ENCODE measurements at regions not wholly inside any gene's neighbourhood (a gene's known extent, or its start where the extent isn't known, plus 50 kb on each side); places are given as distances from the start of the nearest gene placed in this dataset.

GRCh38 chr9:2465516-2465915 lies 156.1 kb upstream of the VLDLR start (continued):
- no peak for TF ChIP-seq JUNB (IDR thresholded peaks at IDR 0.05; ENCODE audit: unreplicated experiment)
- no peak for TF ChIP-seq POLR2AphosphoS5 (IDR thresholded peaks at IDR 0.05; ENCODE audit: low read depth)

GRCh38 chr9:2465921-2466460 lies 155.6 kb upstream of the VLDLR start:
- H3K4me1 ChIP-seq (ENCODE audit: insufficient read depth), result no peaks in the 10 kb centered on the region; the same call in 1 of the 2 replicates
- TF ChIP-seq NANOG (IDR thresholded peaks at IDR 0.05; ENCODE audit: borderline replicate concordance) (no peak), STAT1 (IDR thresholded peaks at IDR 0.05; ENCODE audit: unreplicated experiment) (no peak), JUNB (IDR thresholded peaks at IDR 0.05; ENCODE audit: unreplicated experiment) (no peak), ZNF331 (CRISPR knock-in tag; IDR thresholded peaks at IDR 0.05; ENCODE audit: low read depth) (no peak), REST (IDR thresholded peaks at IDR 0.05; ENCODE audit: unreplicated experiment) (no peak), POLR2AphosphoS5 (IDR thresholded peaks at IDR 0.05; ENCODE audit: low read depth) (no peak), ZNF114 (CRISPR knock-in tag; IDR thresholded peaks at IDR 0.05) (no peak), EZH2 (IDR thresholded peaks at IDR 0.05; ENCODE audit: low read depth, unreplicated experiment) (no peak), CTCF (conservative IDR thresholded peaks at IDR 0.05; ENCODE audit: low read depth in 2 of 2) (no peak), EZH2phosphoT487 (IDR thresholded peaks at IDR 0.05; ENCODE audit: unreplicated experiment) (no peak), CREB1 (CRISPR knock-in tag; IDR thresholded peaks at IDR 0.05; ENCODE audit: low read depth) (no peak)
- TF ChIP-seq, protein P1, sequence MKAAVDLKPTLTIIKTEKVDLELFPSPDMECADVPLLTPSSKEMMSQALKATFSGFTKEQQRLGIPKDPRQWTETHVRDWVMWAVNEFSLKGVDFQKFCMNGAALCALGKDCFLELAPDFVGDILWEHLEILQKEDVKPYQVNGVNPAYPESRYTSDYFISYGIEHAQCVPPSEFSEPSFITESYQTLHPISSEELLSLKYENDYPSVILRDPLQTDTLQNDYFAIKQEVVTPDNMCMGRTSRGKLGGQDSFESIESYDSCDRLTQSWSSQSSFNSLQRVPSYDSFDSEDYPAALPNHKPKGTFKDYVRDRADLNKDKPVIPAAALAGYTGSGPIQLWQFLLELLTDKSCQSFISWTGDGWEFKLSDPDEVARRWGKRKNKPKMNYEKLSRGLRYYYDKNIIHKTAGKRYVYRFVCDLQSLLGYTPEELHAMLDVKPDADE (IDR thresholded peaks at IDR 0.05), result no peak
- TF ChIP-seq, protein P2, sequence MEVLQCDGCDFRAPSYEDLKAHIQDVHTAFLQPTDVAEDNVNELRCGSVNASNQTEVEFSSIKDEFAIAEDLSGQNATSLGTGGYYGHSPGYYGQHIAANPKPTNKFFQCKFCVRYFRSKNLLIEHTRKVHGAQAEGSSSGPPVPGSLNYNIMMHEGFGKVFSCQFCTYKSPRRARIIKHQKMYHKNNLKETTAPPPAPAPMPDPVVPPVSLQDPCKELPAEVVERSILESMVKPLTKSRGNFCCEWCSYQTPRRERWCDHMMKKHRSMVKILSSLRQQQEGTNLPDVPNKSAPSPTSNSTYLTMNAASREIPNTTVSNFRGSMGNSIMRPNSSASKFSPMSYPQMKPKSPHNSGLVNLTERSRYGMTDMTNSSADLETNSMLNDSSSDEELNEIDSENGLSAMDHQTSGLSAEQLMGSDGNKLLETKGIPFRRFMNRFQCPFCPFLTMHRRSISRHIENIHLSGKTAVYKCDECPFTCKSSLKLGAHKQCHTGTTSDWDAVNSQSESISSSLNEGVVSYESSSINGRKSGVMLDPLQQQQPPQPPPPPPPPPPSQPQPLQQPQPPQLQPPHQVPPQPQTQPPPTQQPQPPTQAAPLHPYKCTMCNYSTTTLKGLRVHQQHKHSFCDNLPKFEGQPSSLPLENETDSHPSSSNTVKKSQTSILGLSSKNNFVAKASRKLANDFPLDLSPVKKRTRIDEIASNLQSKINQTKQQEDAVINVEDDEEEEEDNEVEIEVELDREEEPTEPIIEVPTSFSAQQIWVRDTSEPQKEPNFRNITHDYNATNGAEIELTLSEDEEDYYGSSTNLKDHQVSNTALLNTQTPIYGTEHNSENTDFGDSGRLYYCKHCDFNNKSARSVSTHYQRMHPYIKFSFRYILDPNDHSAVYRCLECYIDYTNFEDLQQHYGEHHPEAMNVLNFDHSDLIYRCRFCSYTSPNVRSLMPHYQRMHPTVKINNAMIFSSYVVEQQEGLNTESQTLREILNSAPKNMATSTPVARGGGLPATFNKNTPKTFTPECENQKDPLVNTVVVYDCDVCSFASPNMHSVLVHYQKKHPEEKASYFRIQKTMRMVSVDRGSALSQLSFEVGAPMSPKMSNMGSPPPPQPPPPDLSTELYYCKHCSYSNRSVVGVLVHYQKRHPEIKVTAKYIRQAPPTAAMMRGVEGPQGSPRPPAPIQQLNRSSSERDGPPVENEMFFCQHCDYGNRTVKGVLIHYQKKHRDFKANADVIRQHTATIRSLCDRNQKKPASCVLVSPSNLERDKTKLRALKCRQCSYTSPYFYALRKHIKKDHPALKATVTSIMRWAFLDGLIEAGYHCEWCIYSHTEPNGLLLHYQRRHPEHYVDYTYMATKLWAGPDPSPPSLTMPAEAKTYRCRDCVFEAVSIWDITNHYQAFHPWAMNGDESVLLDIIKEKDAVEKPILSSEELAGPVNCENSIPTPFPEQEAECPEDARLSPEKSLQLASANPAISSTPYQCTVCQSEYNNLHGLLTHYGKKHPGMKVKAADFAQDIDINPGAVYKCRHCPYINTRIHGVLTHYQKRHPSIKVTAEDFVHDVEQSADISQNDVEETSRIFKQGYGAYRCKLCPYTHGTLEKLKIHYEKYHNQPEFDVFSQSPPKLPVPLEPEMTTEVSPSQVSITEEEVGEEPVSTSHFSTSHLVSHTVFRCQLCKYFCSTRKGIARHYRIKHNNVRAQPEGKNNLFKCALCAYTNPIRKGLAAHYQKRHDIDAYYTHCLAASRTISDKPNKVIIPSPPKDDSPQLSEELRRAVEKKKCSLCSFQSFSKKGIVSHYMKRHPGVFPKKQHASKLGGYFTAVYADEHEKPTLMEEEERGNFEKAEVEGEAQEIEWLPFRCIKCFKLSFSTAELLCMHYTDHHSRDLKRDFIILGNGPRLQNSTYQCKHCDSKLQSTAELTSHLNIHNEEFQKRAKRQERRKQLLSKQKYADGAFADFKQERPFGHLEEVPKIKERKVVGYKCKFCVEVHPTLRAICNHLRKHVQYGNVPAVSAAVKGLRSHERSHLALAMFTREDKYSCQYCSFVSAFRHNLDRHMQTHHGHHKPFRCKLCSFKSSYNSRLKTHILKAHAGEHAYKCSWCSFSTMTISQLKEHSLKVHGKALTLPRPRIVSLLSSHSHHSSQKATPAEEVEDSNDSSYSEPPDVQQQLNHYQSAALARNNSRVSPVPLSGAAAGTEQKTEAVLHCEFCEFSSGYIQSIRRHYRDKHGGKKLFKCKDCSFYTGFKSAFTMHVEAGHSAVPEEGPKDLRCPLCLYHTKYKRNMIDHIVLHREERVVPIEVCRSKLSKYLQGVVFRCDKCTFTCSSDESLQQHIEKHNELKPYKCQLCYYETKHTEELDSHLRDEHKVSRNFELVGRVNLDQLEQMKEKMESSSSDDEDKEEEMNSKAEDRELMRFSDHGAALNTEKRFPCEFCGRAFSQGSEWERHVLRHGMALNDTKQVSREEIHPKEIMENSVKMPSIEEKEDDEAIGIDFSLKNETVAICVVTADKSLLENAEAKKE (CRISPR knock-in tag; IDR thresholded peaks at IDR 0.05), result no peak

More at GRCh38 chr9:2465921-2466460, 155.6 kb upstream of the VLDLR start:
- peak overlapping the region; percentile 10 for H3K27ac Mint-ChIP-seq
- H3K4me1 Mint-ChIP-seq, result peaks cover 9% of the 10 kb centered on the region
- Histone ChIP-seq H3K4me3 (no peak overlapping the region), H3K4me2 (no peak overlapping the region), H3K27me3 (ENCODE audit: insufficient read depth) (no peaks in the 10 kb centered on the region), H2AFZ (no peak overlapping the region), H3K27ac (ENCODE audit: low read depth) (no peak overlapping the region), H3K9me2 (ENCODE audit: insufficient read depth) (0 out of 2 replicates have a peak, but pooled peaks cover 6% of the 10 kb centered on the region), H4K20me1 (replicated peaks; ENCODE audit: insufficient read depth) (no peaks in the 10 kb centered on the region), H3K79me2 (replicated peaks; ENCODE audit: insufficient read depth) (no peaks in the 10 kb centered on the region), H3F3A (replicated peaks; ENCODE audit: low read depth) (no peaks in the 10 kb centered on the region), H3K36me3 (ENCODE audit: insufficient read depth) (peaks cover 7% of the 10 kb centered on the region; the same call in 1 of the 2 replicates)
- peaks cover 25% of the 10 kb centered on the region for H3K36me3 Mint-ChIP-seq (ENCODE audit: low read depth)
- H3K9me3 Mint-ChIP-seq, result peaks cover 20% of the 10 kb centered on the region; the same call in 2 of the 3 replicates
- no peak overlapping the region for H3K4me3 Mint-ChIP-seq
- ATAC-seq (peak; percentile 66), DNase-seq (ENCODE audit: low spot score) (peak; percentile 33)
- no peaks in the 10 kb centered on the region for H3K27me3 Mint-ChIP-seq (ENCODE audit: insufficient read depth, low read depth, poor library complexity)
